ENCODE measurements at regions not wholly inside any gene's neighbourhood (a gene's known extent, or its start where the extent isn't known, plus 50 kb on each side); places are given as distances from the start of the nearest gene placed in this dataset.
A peak's percentile ranks its signal among the peaks of the same experiment; 100 is the strongest.

- Mint-ChIP-seq H3K27me3 (ENCODE audit: low read depth) (peaks cover 18% of the 10 kb centered on the region), H3K27ac (no peak overlapping the region), H3K4me3 (no peak overlapping the region), H3K36me3 (ENCODE audit: low read depth) (no peaks in the 10 kb centered on the region), H3K4me1 (ENCODE audit: low read depth) (peaks cover 5% of the 10 kb centered on the region), H3K9me3 (peaks cover 13% of the 10 kb centered on the region)
- DNase-seq (ENCODE audit: low spot score): no peak
These were observed 54.0 kb upstream of the PRPS1L1 start for GRCh38 chr7:18081617-18082016.

GRCh38 chr7:18082169-18082568, 54.5 kb upstream of the PRPS1L1 start:
- DNase-seq (ENCODE audit: low spot score): no peak
- no peak overlapping the region for H3K27ac Mint-ChIP-seq
- H3K36me3 Mint-ChIP-seq (ENCODE audit: low read depth): no peaks in the 10 kb centered on the region
- H3K4me1 Mint-ChIP-seq (ENCODE audit: low read depth): peaks cover 5% of the 10 kb centered on the region
- H3K27me3 Mint-ChIP-seq (ENCODE audit: low read depth): peaks cover 22% of the 10 kb centered on the region
- H3K9me3 Mint-ChIP-seq: peaks cover 13% of the 10 kb centered on the region
- no peak overlapping the region for H3K4me3 Mint-ChIP-seq

GRCh38 chr7:18086165-18087025, 58.7 kb upstream of the PRPS1L1 start:
- Mint-ChIP-seq H3K4me1 (ENCODE audit: low read depth) (peaks cover 5% of the 10 kb centered on the region), H3K27me3 (ENCODE audit: low read depth) (peaks cover 45% of the 10 kb centered on the region), H3K4me3 (peak overlapping the region; percentile 26), H3K9me3 (peaks cover 8% of the 10 kb centered on the region), H3K27ac (no peak overlapping the region), H3K36me3 (ENCODE audit: low read depth) (no peaks in the 10 kb centered on the region)
- no peak for DNase-seq (ENCODE audit: low spot score)

- peaks cover under 1% of the 10 kb centered on the region for H3K9me3 Mint-ChIP-seq
- DNase-seq (ENCODE audit: low spot score): no peak
- H3K27ac Mint-ChIP-seq: no peak overlapping the region
- no peaks in the 10 kb centered on the region for H3K36me3 Mint-ChIP-seq (ENCODE audit: low read depth)
- peaks cover 5% of the 10 kb centered on the region for H3K4me1 Mint-ChIP-seq (ENCODE audit: low read depth)
- H3K4me3 Mint-ChIP-seq: peak overlapping the region; percentile 45
- H3K27me3 Mint-ChIP-seq (ENCODE audit: low read depth): peaks cover 45% of the 10 kb centered on the region
These were observed 59.5 kb upstream of the PRPS1L1 start for GRCh38 chr7:18087026-18087686.

GRCh38 chr7:18087687-18088078, 60.0 kb upstream of the PRPS1L1 start:
- Mint-ChIP-seq H3K9me3 (no peaks in the 10 kb centered on the region), H3K4me1 (ENCODE audit: low read depth) (peaks cover 5% of the 10 kb centered on the region), H3K27me3 (ENCODE audit: low read depth) (peaks cover 45% of the 10 kb centered on the region), H3K4me3 (no peak overlapping the region), H3K36me3 (ENCODE audit: low read depth) (no peaks in the 10 kb centered on the region), H3K27ac (no peak overlapping the region)
- DNase-seq (ENCODE audit: low spot score): no peak

GRCh38 chr7:18096087-18096486, 68.4 kb upstream of the PRPS1L1 start:
- Mint-ChIP-seq H3K4me3 (no peak overlapping the region), H3K27ac (no peak overlapping the region), H3K9me3 (no peaks in the 10 kb centered on the region), H3K36me3 (ENCODE audit: low read depth) (no peaks in the 10 kb centered on the region), H3K4me1 (ENCODE audit: low read depth) (no peaks in the 10 kb centered on the region), H3K27me3 (ENCODE audit: low read depth) (no peaks in the 10 kb centered on the region)
- DNase-seq (ENCODE audit: low spot score): no peak

- Mint-ChIP-seq H3K27ac (no peak overlapping the region), H3K4me3 (no peak overlapping the region), H3K4me1 (ENCODE audit: low read depth) (no peaks in the 10 kb centered on the region), H3K9me3 (no peaks in the 10 kb centered on the region), H3K27me3 (ENCODE audit: low read depth) (no peaks in the 10 kb centered on the region), H3K36me3 (ENCODE audit: low read depth) (no peaks in the 10 kb centered on the region)
- no peak for DNase-seq (ENCODE audit: low spot score)
These were observed 74.9 kb upstream of the PRPS1L1 start for GRCh38 chr7:18102576-18102975.

GRCh38 chr7:18103436-18104218, 76.0 kb upstream of the PRPS1L1 start:
- Mint-ChIP-seq H3K27me3 (ENCODE audit: low read depth) (no peaks in the 10 kb centered on the region), H3K4me1 (ENCODE audit: low read depth) (no peaks in the 10 kb centered on the region), H3K27ac (no peak overlapping the region), H3K4me3 (no peak overlapping the region), H3K9me3 (no peaks in the 10 kb centered on the region), H3K36me3 (ENCODE audit: low read depth) (no peaks in the 10 kb centered on the region)
- DNase-seq (ENCODE audit: low spot score): no peak

GRCh38 chr7:18109762-18110161, 82.1 kb upstream of the PRPS1L1 start:
- DNase-seq (ENCODE audit: low spot score): no peak
- H3K4me3 Mint-ChIP-seq: no peak overlapping the region
- H3K36me3 Mint-ChIP-seq (ENCODE audit: low read depth): no peaks in the 10 kb centered on the region
- H3K9me3 Mint-ChIP-seq: no peaks in the 10 kb centered on the region
- H3K27me3 Mint-ChIP-seq (ENCODE audit: low read depth): no peaks in the 10 kb centered on the region
- no peaks in the 10 kb centered on the region for H3K4me1 Mint-ChIP-seq (ENCODE audit: low read depth)
- H3K27ac Mint-ChIP-seq: no peak overlapping the region

GRCh38 chr7:18116661-18117060, 89.0 kb upstream of the PRPS1L1 start:
- Mint-ChIP-seq H3K36me3 (ENCODE audit: low read depth) (no peaks in the 10 kb centered on the region), H3K27ac (no peak overlapping the region), H3K4me1 (ENCODE audit: low read depth) (no peaks in the 10 kb centered on the region), H3K9me3 (no peaks in the 10 kb centered on the region), H3K27me3 (ENCODE audit: low read depth) (no peaks in the 10 kb centered on the region), H3K4me3 (no peak overlapping the region)
- no peak for DNase-seq (ENCODE audit: low spot score)

GRCh38 chr7:18117482-18117881, 89.8 kb upstream of the PRPS1L1 start:
- Mint-ChIP-seq H3K9me3 (no peaks in the 10 kb centered on the region), H3K36me3 (ENCODE audit: low read depth) (no peaks in the 10 kb centered on the region), H3K4me3 (no peak overlapping the region), H3K4me1 (ENCODE audit: low read depth) (no peaks in the 10 kb centered on the region), H3K27ac (no peak overlapping the region), H3K27me3 (ENCODE audit: low read depth) (no peaks in the 10 kb centered on the region)
- no peak for DNase-seq (ENCODE audit: low spot score)

- no peak for DNase-seq (ENCODE audit: low spot score)
- Mint-ChIP-seq H3K4me1 (ENCODE audit: low read depth) (no peaks in the 10 kb centered on the region), H3K9me3 (no peaks in the 10 kb centered on the region), H3K36me3 (ENCODE audit: low read depth) (no peaks in the 10 kb centered on the region), H3K27ac (no peak overlapping the region), H3K27me3 (ENCODE audit: low read depth) (peaks cover 2% of the 10 kb centered on the region), H3K4me3 (no peak overlapping the region)
These were observed 92.3 kb upstream of the PRPS1L1 start for GRCh38 chr7:18119985-18120384.

GRCh38 chr7:18123508-18124239, 96.0 kb upstream of the PRPS1L1 start:
- DNase-seq (ENCODE audit: low spot score): no peak
- no peak overlapping the region for H3K4me3 Mint-ChIP-seq
- no peaks in the 10 kb centered on the region for H3K9me3 Mint-ChIP-seq
- peaks cover 2% of the 10 kb centered on the region for H3K27me3 Mint-ChIP-seq (ENCODE audit: low read depth)
- no peak overlapping the region for H3K27ac Mint-ChIP-seq
- no peaks in the 10 kb centered on the region for H3K4me1 Mint-ChIP-seq (ENCODE audit: low read depth)
- no peaks in the 10 kb centered on the region for H3K36me3 Mint-ChIP-seq (ENCODE audit: low read depth)
